ENCODE measurements at regions not wholly inside any gene's neighbourhood (a gene's known extent, or its start where the extent isn't known, plus 50 kb on each side); places are given as distances from the start of the nearest gene placed in this dataset.

DNA sequence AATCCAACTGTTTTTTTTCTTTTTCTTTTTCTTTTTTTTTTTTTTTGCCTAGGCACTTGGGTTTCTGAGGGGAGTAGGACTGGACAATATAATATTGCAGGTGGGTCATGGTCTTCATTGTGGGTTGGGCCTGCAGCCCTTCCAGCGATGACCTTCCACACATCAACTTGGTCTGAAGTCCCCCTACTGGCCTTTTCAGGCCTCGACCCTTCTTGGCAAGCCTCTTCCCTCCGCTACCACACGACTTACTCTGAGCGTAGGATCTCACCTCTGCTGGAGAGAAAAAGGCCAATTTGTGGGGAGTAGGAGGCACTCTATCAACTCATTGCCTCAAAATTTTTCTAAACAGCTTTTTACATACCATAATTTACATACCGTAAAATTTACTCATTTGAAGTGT, 51.1 kb upstream of the GRIK3 start:
- no peak for DNase-seq (ENCODE audit: low spot score)

GRCh38 chr1:37089750-37090149, 55.4 kb upstream of the GRIK3 start:
- no peak for DNase-seq (ENCODE audit: low spot score)

GRCh38 chr1:37090671-37091070, 56.4 kb upstream of the GRIK3 start:
- no peak for DNase-seq (ENCODE audit: low spot score)

DNA sequence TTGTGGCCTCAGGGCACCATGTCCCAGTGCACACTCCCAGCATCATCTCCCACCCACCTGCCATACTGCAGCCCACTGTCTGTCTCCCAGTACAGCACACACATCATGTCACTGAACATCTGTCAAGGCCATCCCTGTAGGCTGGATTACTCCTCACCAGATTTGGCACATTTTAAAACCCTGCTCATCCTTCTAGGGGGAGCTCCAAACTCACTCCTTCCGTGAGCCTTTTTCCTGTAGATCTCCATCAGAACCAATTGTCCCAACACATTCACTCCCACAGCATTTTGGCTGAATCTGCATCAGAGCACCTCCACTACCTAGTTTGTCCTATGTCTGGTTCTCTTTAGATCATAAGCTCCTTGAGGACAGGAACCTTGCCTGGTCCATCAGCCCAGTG, 58.6 kb upstream of the GRIK3 start:
- DNase-seq (ENCODE audit: low spot score): no peak

GRCh38 chr1:37094302-37094701, 60.0 kb upstream of the GRIK3 start:
- no peak for DNase-seq (ENCODE audit: low spot score)

DNA sequence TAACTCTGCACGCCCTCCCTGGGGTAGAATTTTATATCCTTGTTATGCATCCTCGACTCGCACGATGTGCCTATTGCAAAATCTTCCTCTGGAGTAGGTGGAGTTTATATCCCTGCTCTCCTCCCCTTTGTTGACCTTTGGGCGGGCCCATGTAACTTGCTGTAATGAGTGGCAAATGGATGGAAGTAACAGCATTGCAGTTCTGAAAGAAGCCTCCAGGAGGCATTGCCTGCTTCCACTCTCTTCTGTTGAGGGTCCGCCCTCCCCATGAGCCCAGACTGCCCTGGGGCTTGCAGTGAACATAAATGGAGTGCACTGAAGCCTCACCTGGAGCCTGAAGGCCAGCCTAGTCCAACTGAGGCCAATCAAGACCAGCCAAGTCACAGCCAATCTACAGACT, 62.2 kb upstream of the GRIK3 start:
- DNase-seq (ENCODE audit: low spot score): no peak

DNA sequence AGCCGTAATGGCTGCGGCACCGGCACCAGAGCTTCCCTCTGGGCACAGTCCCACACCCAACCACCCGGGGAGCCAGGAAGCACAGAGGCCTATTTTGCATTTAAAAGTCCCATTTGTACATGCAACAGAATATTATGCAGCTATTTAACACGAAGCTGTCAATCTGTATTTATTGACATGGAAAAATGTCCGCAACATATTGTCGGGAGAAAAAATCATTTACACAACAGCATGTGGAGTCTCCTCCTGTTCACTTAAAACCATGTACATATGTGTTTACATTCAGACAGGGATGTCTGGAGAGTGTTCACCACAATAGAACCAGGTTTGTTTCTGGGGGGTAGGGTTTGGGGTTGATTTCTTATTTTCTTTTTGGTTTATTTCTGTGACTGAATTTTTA, 63.4 kb upstream of the GRIK3 start:
- no peak for DNase-seq (ENCODE audit: low spot score)

DNA sequence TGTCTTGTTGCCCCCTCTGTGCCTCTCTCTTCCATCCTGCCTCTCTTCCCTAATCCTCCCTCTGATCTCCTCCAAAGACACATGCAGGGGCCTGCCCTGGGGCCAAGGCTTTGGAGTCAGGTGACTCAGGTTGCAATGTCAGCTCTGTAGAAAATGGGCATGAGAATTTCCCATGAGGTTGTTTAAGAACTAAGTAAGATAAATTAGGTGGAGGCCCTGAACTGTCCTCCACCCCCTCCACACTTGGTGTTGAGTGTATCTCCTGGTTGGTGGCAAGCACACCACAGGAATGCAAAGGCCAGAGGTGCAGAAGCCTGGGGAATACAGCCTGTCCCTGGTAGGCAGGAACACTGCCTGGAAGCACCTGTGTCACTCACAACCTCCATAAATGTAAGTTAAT, 63.9 kb upstream of the GRIK3 start:
- no peak for DNase-seq (ENCODE audit: low spot score)

DNA sequence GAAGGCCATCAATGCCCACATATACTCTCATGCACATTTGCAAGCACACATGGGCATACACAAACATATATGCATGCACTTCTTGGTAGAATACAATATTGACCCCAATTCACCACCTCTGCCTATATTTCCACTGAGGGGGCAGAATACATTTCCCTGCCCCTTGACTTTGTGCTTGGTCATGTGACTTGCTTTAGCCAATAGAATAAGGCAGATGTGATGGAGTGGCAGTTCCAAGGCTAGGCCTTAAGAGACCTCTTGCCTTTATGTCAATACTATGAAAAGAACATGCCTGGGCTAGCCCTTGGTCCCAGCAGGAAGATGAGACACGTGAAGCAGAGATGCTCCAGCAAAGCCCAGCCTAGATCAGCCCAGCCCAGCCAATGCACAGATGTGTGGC, 66.0 kb upstream of the GRIK3 start:
- no peak for DNase-seq (ENCODE audit: low spot score)

GRCh38 chr1:37102656-37103382, 68.5 kb upstream of the GRIK3 start:
- DNase-seq (ENCODE audit: low spot score): no peak

DNA sequence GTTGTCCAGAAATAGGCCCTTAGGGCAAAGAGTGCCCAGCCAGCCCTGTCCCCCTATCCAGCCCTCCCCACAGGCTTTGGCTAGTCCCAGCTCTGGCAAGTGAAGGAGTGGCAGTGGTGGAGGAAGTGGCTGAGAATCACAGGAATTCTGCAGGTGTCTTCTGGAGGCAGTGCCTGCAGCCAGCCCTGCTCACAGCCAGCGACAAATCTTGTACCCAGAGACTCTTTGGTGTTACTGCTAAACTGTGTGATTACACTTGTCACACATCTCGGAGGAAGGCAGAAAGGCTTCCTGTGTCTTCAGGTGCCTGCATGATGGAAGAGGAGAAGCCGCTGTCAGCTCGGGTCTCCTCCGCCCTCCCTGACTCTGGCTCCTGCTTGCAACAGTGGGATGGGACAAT, 71.6 kb upstream of the GRIK3 start:
- no peak for DNase-seq (ENCODE audit: low spot score)

- no peak for DNase-seq (ENCODE audit: low spot score)
These were observed 73.0 kb upstream of the GRIK3 start for GRCh38 chr1:37107153-37107907.

DNA sequence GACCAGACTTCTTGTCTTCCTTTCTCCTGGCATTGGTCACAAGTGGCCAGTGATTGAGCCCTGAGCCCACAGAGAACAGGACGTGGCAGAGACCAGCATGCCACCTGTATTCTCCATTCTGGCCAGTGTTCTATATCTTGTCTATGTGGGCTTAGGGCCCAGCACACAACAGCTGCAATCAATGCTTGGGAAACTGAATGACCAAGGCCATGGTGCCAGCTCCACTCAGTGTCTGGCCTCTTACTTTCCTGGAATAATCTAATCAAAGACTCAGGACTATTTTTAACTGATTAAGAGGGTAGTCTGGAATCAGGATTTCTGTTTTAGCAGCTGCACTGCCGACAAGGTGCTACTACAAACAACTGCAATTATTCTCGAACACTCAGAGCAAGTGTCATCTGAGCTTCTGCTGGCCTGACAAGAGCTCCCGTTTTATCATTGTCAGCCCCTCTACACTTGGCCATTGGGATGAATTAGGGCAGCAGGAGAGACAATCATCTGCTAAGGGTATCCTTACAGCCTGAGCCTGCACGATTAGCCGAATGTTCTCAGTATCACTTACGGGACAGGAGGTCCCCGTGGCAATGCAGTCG, 74.4 kb upstream of the GRIK3 start:
- no peak for DNase-seq (ENCODE audit: low spot score)

GRCh38 chr1:37112430-37112829, 78.1 kb upstream of the GRIK3 start:
- no peak for DNase-seq (ENCODE audit: low spot score)

DNA sequence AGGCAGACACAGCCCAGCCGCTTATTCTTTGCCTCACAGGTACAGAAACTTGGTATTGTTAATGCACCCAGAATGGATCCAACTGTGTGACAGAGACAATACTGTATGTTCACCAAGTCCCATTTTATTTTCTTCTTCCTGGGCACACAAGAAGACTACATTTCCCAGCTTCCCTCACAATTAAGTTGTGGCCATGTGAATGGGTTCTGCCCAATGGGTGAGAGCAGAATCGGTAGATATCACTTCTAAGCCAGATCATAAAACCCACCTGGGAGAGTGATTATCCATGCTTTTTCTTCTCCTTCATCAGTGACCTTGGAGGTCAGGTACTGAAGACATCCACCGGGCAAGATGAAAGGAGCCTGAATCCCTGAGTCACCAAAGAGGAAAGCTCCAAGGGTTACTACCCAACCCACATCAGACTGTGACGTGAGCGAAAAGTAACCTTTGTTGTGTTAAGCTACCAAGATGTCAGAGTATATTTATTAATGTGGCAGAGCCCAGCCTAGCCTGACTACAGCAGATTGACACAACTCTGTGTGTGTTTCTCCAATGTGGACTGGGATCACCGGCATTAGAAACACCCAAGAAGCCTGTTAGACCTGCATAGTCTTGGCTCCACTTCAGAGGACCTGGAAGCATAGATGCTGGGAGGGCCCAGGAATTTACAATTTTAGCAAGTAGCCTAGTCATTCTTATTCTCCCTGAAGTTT, 79.1 kb upstream of the GRIK3 start:
- no peak for DNase-seq (ENCODE audit: low spot score)

- DNase-seq (ENCODE audit: low spot score): no peak
These were observed 84.5 kb upstream of the GRIK3 start for GRCh38 chr1:37118790-37119189.

- DNase-seq (ENCODE audit: low spot score): no peak
These were observed 86.0 kb upstream of the GRIK3 start for GRCh38 chr1:37120279-37120678.

GRCh38 chr1:37123276-37124115, 89.2 kb upstream of the GRIK3 start:
- DNase-seq (ENCODE audit: low spot score): no peak

GRCh38 chr1:37124501-37124900, 90.2 kb upstream of the GRIK3 start:
- no peak for DNase-seq (ENCODE audit: low spot score)

DNA sequence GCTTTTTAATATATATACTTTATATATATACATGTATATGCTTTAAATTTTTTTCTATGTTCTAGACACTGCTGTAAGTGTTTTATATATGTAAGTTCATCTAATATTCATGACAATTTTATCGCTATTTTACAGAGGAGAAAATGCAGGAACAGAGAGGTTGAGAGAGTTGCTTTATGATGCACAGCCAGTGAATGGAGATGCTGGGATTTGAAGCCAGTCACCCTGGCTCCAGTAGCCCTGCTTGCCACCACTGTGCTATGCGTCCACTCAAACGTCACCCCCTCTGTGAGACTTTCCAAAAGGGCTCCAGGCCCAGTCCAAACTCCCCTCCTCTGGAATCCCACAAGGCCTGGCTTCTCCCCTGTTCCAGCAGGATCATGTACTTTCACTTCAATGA, 91.0 kb upstream of the GRIK3 start:
- DNase-seq (ENCODE audit: low spot score): no peak

GRCh38 chr1:37127254-37127748, 93.0 kb upstream of the GRIK3 start:
- DNase-seq (ENCODE audit: low spot score): no peak

Data from H4 (cell line).